ENCODE measurements at regions not wholly inside any gene's neighbourhood (a gene's known extent, or its start where the extent isn't known, plus 50 kb on each side); places are given as distances from the start of the nearest gene placed in this dataset.

DNA sequence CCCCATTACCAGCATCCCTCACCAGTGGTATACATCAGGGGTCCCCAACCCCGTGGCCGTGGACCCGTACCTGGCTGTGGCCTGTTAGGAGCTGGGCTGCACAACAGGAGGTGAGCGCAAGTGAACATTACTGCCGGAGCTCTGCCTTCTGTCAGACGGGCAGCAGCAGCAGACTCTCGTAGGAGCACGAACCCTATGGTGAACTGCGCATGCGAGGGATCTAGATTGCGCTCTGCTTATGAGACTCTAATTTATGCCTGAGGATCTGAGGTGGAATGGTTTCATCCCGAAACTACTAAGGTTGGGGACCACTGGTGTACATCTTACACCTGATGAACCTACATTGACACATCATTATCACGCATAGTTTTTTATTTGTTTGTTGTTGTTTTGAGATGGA, 52.8 kb upstream of the DHX15 start:
- ATAC-seq (no peak), DNase-seq (no peak)
- Mint-ChIP-seq H3K27me3 (peaks cover 6% of the 10 kb centered on the region), H3K9me3 (no peaks in the 10 kb centered on the region), H3K36me3 (ENCODE audit: low read depth) (no peaks in the 10 kb centered on the region), H3K4me1 (no peaks in the 10 kb centered on the region), H3K27ac (no peak overlapping the region), H3K4me3 (no peak overlapping the region)

DNA sequence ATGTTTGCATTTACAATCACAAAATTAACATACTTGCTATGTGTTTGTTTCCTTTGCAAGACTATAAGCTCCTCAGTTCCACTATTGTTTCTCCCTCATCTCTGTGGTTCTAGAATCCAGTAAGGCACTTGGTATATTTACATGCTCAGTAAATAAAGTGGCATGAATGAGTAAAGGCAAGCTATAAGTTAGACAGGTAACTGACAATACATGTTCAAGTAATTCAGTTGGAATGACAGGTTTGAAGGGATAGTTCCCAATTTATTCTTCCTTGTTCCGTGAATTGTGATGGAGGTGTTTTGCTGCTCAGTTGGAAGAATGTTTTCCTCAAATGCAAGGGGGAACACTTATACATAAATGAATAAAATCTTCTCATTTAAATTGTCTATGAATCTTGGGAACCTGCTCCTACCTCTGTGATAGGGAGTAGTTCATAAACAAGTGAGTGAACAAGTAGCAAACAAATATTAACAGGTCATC, 54.1 kb upstream of the DHX15 start:
- DNase-seq (no peak), ATAC-seq (no peak)
- H3K27ac Mint-ChIP-seq = no peak overlapping the region
- no peaks in the 10 kb centered on the region for H3K36me3 Mint-ChIP-seq (ENCODE audit: low read depth)
- H3K4me1 Mint-ChIP-seq = no peaks in the 10 kb centered on the region
- H3K4me3 Mint-ChIP-seq = no peak overlapping the region
- H3K9me3 Mint-ChIP-seq = no peaks in the 10 kb centered on the region
- H3K27me3 Mint-ChIP-seq = peaks cover 4% of the 10 kb centered on the region

DNA sequence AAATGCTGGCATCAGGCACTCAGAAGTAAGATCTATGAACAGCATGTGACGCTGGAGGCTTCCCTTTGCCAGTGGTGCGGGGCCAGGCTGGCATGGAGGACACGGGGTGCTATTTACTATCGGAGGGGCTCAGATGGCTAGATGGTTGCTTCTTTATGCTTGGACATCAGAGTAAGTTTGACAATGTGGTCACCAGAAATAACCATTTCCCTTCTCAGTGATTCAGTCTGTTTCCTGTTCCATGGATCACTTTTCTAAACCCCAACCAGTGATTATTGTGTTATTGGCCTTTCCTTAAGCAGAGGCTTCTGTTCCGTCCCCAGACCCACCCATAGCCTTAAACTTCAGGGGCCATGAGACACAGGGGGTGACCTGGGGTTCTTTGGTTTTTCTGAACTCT, 55.4 kb upstream of the DHX15 start:
- H3K4me3 Mint-ChIP-seq = no peak overlapping the region
- no peak overlapping the region for H3K27ac Mint-ChIP-seq
- peaks cover 5% of the 10 kb centered on the region for H3K27me3 Mint-ChIP-seq
- H3K4me1 Mint-ChIP-seq = no peaks in the 10 kb centered on the region
- no peak for DNase-seq
- no peaks in the 10 kb centered on the region for H3K9me3 Mint-ChIP-seq
- H3K36me3 Mint-ChIP-seq (ENCODE audit: low read depth) = no peaks in the 10 kb centered on the region
- no peak for ATAC-seq

DNA sequence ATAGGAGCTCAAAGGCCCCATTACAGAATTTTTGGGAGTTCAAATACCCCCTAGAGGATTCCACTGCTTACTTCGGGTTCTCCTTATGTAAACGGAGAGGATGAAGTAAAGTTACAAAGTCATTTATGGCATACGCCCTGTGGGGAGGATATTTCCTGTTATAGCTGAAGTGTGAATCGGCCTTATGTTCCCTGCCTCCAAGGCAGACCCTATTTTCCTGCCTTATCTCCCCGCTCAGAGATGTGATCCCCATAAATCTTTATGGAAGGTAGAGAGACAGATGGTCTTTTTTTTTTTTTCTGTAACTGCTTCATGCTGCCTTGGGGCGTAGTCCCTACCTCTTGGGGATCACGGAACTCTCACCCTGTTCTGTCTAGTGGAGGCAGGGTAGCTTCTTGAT, 56.0 kb upstream of the DHX15 start:
- ATAC-seq = no peak
- no peak for DNase-seq
- no peaks in the 10 kb centered on the region for H3K36me3 Mint-ChIP-seq (ENCODE audit: low read depth)
- no peaks in the 10 kb centered on the region for H3K9me3 Mint-ChIP-seq
- no peaks in the 10 kb centered on the region for H3K4me1 Mint-ChIP-seq
- no peak overlapping the region for H3K4me3 Mint-ChIP-seq
- peaks cover 5% of the 10 kb centered on the region for H3K27me3 Mint-ChIP-seq
- H3K27ac Mint-ChIP-seq = no peak overlapping the region

DNA sequence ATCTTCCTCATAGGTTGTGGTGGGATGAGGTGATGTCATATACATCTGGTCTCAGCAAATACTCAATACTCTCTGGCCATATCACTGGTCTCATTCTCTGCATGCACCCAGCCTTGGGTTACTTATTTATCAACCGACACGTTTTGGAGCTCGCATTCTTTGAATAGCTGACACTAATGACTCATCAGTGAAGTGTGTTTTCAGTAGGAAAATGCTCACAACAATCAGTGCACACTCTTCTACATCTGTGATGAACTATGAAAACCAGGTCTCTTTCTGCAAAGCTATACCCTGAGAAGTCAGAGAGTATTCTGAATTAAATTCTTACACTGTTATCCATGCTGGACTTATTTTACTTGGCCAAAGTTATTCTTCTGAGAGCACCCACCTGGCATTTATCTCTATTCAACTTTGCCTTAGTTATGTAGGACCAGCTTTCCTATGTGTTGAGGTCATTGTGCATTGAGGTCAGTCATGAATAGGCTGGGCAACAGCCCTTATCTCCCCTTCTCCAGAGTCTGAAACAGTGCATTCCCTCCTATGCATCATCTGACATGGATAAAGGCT, 58.7 kb upstream of the DHX15 start:
- ATAC-seq (no peak), DNase-seq (no peak)
- Mint-ChIP-seq H3K4me3 (no peak overlapping the region), H3K27ac (no peak overlapping the region), H3K27me3 (peaks cover 5% of the 10 kb centered on the region), H3K9me3 (no peaks in the 10 kb centered on the region), H3K36me3 (ENCODE audit: low read depth) (no peaks in the 10 kb centered on the region), H3K4me1 (no peaks in the 10 kb centered on the region)

DNA sequence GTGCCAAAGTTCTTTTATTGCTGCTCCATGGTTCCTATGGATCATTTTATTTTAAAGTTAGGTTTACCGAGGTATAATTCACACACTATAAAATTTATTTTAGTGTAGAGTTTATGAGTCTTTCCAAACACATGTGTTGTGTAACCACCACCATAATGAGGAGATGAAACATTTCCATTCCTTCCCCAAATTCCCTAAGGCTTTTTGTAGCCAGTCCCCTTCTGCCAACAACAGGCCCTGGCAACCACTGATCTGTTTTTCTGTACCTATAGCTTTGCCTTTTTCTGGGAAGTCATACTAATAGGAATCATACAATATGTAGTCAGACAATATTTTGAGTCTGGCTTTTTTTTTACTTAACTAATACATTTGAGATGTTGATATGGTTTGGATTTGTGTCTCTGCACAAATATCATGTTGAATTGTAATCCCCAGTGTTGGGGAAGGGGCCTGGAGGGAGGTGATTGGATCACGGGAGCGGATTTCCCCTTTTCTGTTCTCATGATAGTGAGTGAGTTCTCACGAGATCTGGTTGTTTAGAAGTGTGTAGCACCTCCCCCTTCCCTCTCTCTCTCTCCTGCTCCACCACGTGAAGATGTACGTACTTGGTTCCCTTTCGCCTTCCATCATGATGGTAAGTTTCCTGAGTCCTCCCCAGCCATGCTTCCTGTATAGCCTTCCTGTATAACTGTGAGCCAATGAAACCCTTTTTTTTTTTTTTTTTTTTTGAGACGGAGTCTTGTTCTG, 59.6 kb upstream of the DHX15 start:
- H3K27me3 Mint-ChIP-seq = peaks cover 5% of the 10 kb centered on the region
- no peaks in the 10 kb centered on the region for H3K4me1 Mint-ChIP-seq
- H3K9me3 Mint-ChIP-seq = no peaks in the 10 kb centered on the region
- H3K4me3 Mint-ChIP-seq = no peak overlapping the region
- no peak for ATAC-seq
- DNase-seq = no peak
- no peaks in the 10 kb centered on the region for H3K36me3 Mint-ChIP-seq (ENCODE audit: low read depth)
- H3K27ac Mint-ChIP-seq = no peak overlapping the region

DNA sequence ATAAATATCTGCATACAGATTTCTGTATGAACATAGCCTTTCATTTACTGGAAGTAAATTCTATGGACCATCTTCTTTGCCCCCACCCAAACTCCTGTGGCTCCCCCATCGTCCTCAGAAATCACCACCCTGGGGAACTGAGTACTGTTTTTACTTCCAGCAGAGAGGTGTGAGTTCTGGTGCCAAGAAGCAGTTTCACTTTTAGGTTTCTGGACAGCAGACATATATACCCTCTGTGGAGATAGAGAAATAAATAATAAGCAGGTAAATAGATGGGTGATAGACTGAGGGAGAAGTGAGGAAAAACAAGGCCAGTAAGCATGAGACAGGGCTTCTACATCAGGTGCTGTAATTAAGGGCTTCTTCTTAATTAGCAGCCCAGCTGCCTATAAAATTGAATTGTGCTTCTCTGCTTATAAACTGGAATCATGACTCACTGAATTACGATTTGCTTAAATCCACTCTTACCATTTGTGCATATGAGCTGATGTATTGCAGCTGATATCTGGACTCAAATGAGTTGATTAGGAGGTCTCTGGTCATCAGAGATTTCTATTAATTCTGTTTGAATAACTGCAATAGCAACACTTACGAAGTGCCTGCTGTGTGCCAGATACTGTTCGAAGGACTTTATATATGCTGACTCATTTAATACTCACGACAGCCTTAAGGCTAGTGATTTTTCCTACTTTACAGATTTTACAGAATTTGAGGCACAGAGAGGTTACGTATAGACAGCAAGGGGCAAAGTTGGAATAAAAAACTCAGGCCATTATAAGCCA, 60.8 kb upstream of the DHX15 start:
- Mint-ChIP-seq H3K4me3 (no peak overlapping the region), H3K27me3 (peaks cover 4% of the 10 kb centered on the region), H3K36me3 (ENCODE audit: low read depth) (no peaks in the 10 kb centered on the region), H3K27ac (no peak overlapping the region), H3K9me3 (no peaks in the 10 kb centered on the region), H3K4me1 (no peaks in the 10 kb centered on the region)
- DNase-seq = no peak
- no peak for ATAC-seq

DNA sequence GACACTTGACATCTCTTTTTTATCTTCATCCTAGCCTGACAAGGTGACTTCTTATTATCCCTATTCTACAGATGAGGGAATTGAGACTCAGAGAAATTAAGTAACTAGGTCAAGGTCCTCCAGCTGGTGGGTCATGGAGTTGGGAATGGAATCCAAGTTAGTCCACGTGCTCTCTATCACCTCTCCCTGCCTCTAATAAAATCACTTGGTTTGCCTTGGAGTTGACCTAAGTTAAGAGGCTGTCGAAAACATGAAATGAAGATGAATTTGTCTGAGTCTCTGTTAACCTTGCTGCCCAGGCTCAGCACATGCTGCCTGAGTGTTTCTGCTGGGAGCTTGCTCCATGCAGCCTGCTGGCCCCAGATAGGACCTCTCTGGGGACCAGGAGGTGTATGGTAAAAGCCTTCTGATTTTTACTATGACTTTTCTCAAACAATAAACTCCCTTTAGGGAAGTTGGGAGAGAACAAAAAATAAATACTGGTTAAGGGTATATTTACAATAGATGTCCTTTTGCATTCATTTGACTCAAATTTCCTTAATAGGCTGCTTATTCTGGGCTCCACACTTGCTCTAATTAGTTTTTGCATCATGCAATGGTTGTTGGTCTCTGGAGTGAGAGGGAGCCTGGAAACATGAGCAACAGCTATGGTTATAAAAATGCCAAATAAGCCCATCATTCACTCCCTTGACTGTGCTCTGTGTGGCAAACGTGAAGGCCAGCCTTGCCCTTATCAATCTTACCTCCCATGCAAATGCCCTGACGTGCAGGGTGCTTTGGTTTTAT, 61.6 kb upstream of the DHX15 start:
- no peaks in the 10 kb centered on the region for H3K4me1 Mint-ChIP-seq
- H3K36me3 Mint-ChIP-seq (ENCODE audit: low read depth) = no peaks in the 10 kb centered on the region
- peaks cover 4% of the 10 kb centered on the region for H3K27me3 Mint-ChIP-seq
- DNase-seq (no peak), ATAC-seq (no peak)
- H3K9me3 Mint-ChIP-seq = no peaks in the 10 kb centered on the region
- no peak overlapping the region for H3K27ac Mint-ChIP-seq
- H3K4me3 Mint-ChIP-seq = no peak overlapping the region

DNA sequence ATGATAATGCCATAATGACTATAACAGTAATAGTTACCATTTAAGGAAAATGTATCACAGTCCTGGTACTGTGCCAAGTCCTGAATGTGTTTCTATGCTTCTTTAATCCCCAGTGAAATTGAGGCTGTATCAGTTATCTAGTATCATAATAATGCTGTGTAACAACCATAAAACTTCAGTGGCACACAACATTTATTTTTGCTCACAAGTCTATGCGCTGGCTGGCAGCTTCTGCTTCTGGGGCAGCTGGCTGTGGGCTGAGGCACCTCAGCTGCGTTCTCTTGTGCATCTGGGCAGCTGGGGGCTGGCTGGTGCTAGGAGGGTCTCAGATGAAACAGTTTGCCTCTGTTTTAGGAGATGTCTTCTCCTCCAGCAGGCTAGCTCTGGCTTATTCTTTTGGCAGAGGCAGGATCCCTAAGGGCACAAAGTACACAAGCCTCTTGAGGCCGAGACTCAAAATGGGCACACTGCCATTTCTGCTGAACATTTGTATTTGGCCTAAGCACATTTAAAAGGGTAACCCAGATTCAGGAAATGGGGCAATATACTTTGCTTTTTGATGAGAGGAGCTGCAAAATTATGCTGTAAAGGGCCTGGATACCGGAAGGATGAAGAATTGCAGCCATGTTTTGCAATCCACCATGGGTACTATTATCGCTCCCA, 62.6 kb upstream of the DHX15 start:
- no peak overlapping the region for H3K27ac Mint-ChIP-seq
- no peaks in the 10 kb centered on the region for H3K36me3 Mint-ChIP-seq (ENCODE audit: low read depth)
- no peaks in the 10 kb centered on the region for H3K9me3 Mint-ChIP-seq
- H3K27me3 Mint-ChIP-seq = peaks cover 4% of the 10 kb centered on the region
- ATAC-seq (no peak), DNase-seq (no peak)
- no peak overlapping the region for H3K4me3 Mint-ChIP-seq
- no peaks in the 10 kb centered on the region for H3K4me1 Mint-ChIP-seq

DNA sequence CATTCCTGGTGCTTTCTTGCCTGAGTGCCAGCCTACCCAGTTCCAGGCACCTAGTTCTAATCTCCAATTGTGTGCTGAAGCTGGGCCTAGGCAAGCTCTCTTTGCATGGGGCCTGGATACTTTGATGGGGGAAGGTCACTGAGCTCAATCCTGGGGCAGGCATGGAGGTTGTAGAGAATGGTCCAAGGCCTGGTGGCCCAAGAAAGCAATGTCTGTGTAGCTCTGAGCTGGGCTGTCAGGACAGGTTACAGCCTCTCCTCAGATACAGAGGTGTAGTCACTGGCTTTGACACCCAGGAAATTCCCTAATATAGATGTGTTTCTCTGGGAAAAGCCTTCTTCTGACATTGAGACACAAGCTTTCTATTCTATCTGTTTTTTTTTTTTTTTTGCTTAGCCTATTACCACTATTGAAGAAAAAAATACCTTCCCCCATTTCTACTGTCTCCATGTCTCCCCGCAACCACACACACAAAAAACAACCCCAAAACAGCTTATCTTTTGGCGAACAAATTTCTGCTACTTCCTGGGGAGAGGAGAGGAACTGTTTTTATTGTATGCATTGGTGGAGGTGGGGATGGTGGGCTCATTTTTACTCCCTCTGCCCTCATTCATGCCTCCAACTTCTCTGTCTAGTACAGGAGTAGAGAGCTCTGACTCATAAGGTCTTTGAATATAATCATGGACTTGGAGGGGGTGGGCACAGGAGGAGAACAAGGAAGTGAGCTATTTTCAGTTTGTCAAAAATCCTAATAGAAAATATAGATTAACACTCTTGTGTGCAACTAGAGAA, 66.7 kb upstream of the DHX15 start:
- Mint-ChIP-seq H3K4me3 (no peak overlapping the region), H3K27ac (no peak overlapping the region), H3K9me3 (no peaks in the 10 kb centered on the region), H3K36me3 (ENCODE audit: low read depth) (no peaks in the 10 kb centered on the region), H3K27me3 (peaks cover 7% of the 10 kb centered on the region), H3K4me1 (no peaks in the 10 kb centered on the region)
- ATAC-seq = no peak
- no peak for DNase-seq

DNA sequence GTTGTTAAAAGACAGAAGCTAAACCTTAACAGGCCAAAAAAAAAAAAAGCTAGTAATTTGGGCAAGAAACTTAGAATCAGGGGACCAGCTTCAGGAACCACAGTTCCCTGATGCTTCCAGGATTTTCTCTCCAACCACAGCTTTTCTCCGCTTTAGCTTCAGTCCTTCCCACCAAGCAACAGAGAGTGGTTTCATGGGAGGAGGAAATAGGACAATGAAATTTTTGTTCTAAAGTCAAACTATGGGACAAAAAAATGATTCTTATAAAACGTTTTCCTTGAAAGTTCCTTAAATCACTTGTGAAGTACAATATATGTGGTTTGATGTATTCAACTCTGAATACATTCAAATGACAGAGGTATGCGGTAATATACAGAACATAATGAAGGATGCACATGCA, 71.0 kb upstream of the DHX15 start:
- DNase-seq = no peak
- Mint-ChIP-seq H3K4me1 (peaks cover 7% of the 10 kb centered on the region), H3K27me3 (peaks cover 15% of the 10 kb centered on the region), H3K36me3 (ENCODE audit: low read depth) (no peaks in the 10 kb centered on the region), H3K27ac (no peak overlapping the region), H3K9me3 (no peaks in the 10 kb centered on the region), H3K4me3 (no peak overlapping the region)
- no peak for ATAC-seq

DNA sequence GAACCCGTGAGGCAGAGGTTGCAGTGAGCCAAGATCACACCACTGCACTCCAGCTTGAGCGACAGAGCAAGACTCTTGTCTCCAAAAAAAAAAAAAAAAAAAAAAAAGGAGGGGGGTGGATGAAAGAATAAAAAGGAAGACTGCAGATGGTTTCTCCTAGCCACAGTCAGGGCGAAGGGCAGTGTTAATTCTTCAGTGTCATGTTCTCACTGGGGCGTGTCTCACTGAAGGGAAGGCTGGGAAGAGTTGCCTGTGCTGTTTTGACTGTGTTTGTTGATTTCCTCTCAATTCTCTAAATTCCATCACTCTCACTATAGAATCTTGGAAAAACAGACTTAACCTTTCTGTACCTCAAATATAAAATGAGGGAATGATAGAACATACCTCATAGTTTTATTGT, 71.6 kb upstream of the DHX15 start:
- H3K36me3 Mint-ChIP-seq (ENCODE audit: low read depth) = no peaks in the 10 kb centered on the region
- H3K4me1 Mint-ChIP-seq = peaks cover 7% of the 10 kb centered on the region
- peaks cover 15% of the 10 kb centered on the region for H3K27me3 Mint-ChIP-seq
- no peak for DNase-seq
- H3K9me3 Mint-ChIP-seq = no peaks in the 10 kb centered on the region
- no peak overlapping the region for H3K4me3 Mint-ChIP-seq
- no peak for ATAC-seq
- H3K27ac Mint-ChIP-seq = no peak overlapping the region

DNA sequence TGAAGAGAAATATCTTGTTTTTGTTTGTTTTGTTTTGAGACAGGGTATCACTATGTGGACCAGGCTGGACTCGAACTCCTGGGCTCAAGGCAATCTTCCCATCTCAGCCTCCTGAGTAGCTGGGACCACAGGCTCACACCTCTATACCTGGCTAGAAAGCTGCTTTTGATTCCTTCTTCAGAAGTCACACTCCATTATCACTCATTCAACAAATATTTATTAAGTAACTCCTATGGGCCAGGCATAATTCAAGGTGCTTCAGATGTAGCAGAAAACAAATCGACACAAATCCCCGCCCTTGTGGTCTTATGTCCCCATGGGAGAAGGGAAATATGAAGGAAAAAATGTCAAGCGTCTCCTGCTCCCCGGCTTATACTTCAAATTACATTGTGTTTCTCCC, 72.6 kb upstream of the DHX15 start:
- Mint-ChIP-seq H3K27me3 (peaks cover 15% of the 10 kb centered on the region), H3K4me3 (no peak overlapping the region), H3K27ac (no peak overlapping the region)

More for the DNA sequence above, 72.6 kb upstream of the DHX15 start:
- no peaks in the 10 kb centered on the region for H3K36me3 Mint-ChIP-seq (ENCODE audit: low read depth)
- peaks cover 7% of the 10 kb centered on the region for H3K4me1 Mint-ChIP-seq
- no peaks in the 10 kb centered on the region for H3K9me3 Mint-ChIP-seq
- DNase-seq (no peak), ATAC-seq (no peak)

Data from activated naive CD8-positive, alpha-beta T cell treated with anti-CD3 and anti-CD28 coated beads, Interleukin-2, amount 50 U/mL, for 24 hours (primary cell).